IMR-90 (cell line): ENCODE measurements at regions not wholly inside any gene's neighbourhood (a gene's known extent, or its start where the extent isn't known, plus 50 kb on each side); places are given as distances from the start of the nearest gene placed in this dataset.
"Not testable (repeated sequence)": the region's sequence is repeated elsewhere in the genome, so short reads cannot be mapped to it uniquely, and the experiment has no call there.

ENCODE experiments used
- BHLHE40 ChIP-seq: fragments of 150-350 bp; IDR thresholded peaks from 2 replicates; pipeline ENCODE4 v1.6.1; 2016; ENCODE audit warnings: mild to moderate bottlenecking, low read depth, low read length
- CEBPB ChIP-seq: IDR thresholded peaks from 2 replicates; pipeline ENCODE4 v1.6.1; 2012; ENCODE audit warnings: low read depth, low read length, improper control_type of control experiment
- FOS ChIP-seq: fragments of 150-350 bp; IDR thresholded peaks from 2 replicates; pipeline ENCODE4 v1.6.1; 2016; ENCODE audit warnings: low read depth, low read length
- MAFK ChIP-seq: IDR thresholded peaks from 2 replicates; pipeline ENCODE4 v1.6.1; 2012; ENCODE audit warnings: low read depth, low read length, improper control_type of control experiment
- MAZ ChIP-seq: IDR thresholded peaks from 2 replicates; pipeline ENCODE4 v1.6.1; 2012; ENCODE audit warnings: low read depth, mild to moderate bottlenecking, low read length, improper control_type of control experiment, moderate library complexity, borderline replicate concordance
- MXI1 ChIP-seq: IDR thresholded peaks from 2 replicates; pipeline ENCODE4 v1.6.1; 2012; ENCODE audit warnings: low read depth, mild to moderate bottlenecking, low read length, moderate library complexity, borderline replicate concordance
- POLR2A ChIP-seq: IDR thresholded peaks from 2 replicates; pipeline ENCODE4 v1.6.1; 2012; ENCODE audit warnings: mild to moderate bottlenecking, low read depth, low read length
- RAD21 ChIP-seq: IDR thresholded peaks from 2 replicates; pipeline ENCODE4 v1.6.1; 2012; ENCODE audit warnings: low read length, improper control_type of control experiment
- RCOR1 ChIP-seq: IDR thresholded peaks from 2 replicates; pipeline ENCODE4 v1.6.1; 2012; ENCODE audit warnings: mild to moderate bottlenecking, low read length, improper control_type of control experiment; ENCODE audit not compliant: insufficient replicate concordance
- RFX5 ChIP-seq: IDR thresholded peaks from 2 replicates; pipeline ENCODE4 v1.8.0; 2012; ENCODE audit warnings: low read depth, mild to moderate bottlenecking, low read length, moderate library complexity
- SMC3 ChIP-seq: fragments of 150-350 bp; IDR thresholded peaks from 2 replicates; pipeline ENCODE4 v1.6.1; 2016; ENCODE audit warnings: low read depth, mild to moderate bottlenecking, antibody characterized with exemption, low read length, moderate library complexity
- USF2 ChIP-seq: fragments of 150-350 bp; IDR thresholded peaks from 2 replicates; pipeline ENCODE4 v1.6.1; 2017; ENCODE audit warnings: mild to moderate bottlenecking, antibody characterized with exemption, low read length, low read depth
- TF ChIP-seq, protein P1 (sequence below): conservative IDR thresholded peaks from 2 replicates; pipeline ENCODE4 v1.5.1; 2012; ENCODE audit warnings: mild to moderate bottlenecking, low read depth, low read length, improper control_type of control experiment
- TF ChIP-seq, protein P2 (sequence below): fragments of 150-350 bp; IDR thresholded peaks from 2 replicates; pipeline ENCODE4 v1.6.1; 2016; ENCODE audit warnings: low read depth, mild to moderate bottlenecking, low read length, moderate library complexity, borderline replicate concordance

DNA sequence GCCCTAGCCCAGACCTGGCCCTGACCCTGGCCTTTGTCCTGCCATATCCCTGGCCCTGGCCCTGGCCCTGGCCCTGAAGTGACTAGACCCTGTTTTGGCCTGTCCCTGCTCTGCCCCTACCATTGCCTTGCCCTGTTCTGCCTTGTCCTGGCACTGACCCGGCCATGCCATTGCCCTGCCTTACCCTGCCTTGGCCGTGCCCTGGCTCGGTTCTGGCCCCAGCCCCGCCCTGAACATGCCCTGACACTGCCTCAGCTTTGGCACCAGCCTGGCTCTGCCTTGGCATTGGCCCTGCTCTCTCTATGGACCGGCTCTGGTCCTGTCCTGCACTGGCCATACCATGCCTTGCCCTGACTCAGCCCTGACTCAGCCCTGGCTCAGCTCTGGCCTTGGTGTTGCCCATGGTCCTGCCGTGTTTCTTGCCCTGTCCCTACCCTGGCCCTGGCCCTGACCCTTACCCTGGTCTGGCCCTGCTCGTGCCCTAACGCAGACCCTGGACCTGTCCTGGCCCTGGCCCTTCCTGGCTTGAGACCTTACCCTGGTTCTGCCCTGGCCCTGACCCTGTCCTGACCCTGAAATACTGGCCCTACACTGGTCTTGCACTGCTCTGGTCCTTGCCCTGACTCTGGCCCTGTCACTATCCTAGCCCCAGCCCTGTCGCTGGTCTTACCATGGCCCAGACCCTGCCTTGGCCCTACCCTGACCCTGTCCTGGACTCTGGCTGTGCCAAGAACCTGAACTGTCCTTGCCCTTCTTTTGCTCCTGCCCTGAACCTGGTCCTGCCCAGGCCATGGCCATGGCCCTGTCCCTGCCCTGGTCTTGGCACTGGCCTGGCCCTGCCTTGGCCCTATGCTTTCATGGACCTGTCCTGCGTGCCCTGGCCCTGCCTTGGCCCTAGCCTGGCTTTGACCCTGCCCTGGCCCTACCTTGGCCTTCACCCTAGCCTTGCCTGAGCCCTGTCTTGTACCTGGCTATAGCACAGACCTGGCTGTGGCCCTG, 224.6 kb downstream of the LIPI start:
- not testable (repeated sequence) for TF ChIP-seq MAFK, CEBPB, POLR2A, SMC3, BHLHE40, USF2, RAD21, FOS, RCOR1, MXI1, MAZ, RFX5
- TF ChIP-seq, protein P1, sequence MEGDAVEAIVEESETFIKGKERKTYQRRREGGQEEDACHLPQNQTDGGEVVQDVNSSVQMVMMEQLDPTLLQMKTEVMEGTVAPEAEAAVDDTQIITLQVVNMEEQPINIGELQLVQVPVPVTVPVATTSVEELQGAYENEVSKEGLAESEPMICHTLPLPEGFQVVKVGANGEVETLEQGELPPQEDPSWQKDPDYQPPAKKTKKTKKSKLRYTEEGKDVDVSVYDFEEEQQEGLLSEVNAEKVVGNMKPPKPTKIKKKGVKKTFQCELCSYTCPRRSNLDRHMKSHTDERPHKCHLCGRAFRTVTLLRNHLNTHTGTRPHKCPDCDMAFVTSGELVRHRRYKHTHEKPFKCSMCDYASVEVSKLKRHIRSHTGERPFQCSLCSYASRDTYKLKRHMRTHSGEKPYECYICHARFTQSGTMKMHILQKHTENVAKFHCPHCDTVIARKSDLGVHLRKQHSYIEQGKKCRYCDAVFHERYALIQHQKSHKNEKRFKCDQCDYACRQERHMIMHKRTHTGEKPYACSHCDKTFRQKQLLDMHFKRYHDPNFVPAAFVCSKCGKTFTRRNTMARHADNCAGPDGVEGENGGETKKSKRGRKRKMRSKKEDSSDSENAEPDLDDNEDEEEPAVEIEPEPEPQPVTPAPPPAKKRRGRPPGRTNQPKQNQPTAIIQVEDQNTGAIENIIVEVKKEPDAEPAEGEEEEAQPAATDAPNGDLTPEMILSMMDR: not testable (repeated sequence)
- TF ChIP-seq, protein P2, sequence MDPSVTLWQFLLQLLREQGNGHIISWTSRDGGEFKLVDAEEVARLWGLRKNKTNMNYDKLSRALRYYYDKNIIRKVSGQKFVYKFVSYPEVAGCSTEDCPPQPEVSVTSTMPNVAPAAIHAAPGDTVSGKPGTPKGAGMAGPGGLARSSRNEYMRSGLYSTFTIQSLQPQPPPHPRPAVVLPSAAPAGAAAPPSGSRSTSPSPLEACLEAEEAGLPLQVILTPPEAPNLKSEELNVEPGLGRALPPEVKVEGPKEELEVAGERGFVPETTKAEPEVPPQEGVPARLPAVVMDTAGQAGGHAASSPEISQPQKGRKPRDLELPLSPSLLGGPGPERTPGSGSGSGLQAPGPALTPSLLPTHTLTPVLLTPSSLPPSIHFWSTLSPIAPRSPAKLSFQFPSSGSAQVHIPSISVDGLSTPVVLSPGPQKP: not testable (repeated sequence)
